HG03108 (cell line): ENCODE measurements at regions not wholly inside any gene's neighbourhood (a gene's known extent, or its start where the extent isn't known, plus 50 kb on each side); places are given as distances from the start of the nearest gene placed in this dataset.

ENCODE experiments used
- ATAC-seq: cut with Tn5 transposase; IDR thresholded peaks from one replicate; pipeline ENCODE4 v1.9.1; 2021; ENCODE audit warnings: moderate library complexity; ENCODE audit not compliant: unreplicated experiment

GRCh38 chr9:91092214-91092613 lies 269.5 kb downstream of the AUH start:
- no peak for ATAC-seq

- no peak for ATAC-seq
Observed at GRCh38 chr9:91094324-91095088, 267.2 kb downstream of the AUH start.

- no peak for ATAC-seq
Observed at GRCh38 chr9:91098203-91098850, 263.4 kb downstream of the AUH start.

DNA sequence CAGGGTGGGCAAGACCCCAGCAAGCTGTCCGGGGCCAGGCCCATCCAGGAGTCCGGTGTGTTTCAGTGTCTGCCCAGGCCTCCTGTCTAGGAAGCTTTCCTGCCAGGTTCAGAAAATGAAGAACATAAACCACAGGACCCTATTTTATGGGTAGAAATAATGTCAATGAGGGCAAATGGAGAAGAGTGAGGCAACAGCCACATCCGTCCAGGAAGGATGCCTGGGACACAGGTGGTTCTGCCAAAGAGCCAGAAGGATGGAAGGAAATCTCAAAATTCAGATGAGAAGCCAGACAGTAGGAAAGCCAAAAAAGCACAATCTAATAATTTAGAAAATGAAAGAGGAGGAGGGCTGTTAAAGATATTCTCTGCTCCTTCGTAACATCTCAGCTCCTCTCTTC lies 262.3 kb downstream of the AUH start:
- ATAC-seq, result no peak

DNA sequence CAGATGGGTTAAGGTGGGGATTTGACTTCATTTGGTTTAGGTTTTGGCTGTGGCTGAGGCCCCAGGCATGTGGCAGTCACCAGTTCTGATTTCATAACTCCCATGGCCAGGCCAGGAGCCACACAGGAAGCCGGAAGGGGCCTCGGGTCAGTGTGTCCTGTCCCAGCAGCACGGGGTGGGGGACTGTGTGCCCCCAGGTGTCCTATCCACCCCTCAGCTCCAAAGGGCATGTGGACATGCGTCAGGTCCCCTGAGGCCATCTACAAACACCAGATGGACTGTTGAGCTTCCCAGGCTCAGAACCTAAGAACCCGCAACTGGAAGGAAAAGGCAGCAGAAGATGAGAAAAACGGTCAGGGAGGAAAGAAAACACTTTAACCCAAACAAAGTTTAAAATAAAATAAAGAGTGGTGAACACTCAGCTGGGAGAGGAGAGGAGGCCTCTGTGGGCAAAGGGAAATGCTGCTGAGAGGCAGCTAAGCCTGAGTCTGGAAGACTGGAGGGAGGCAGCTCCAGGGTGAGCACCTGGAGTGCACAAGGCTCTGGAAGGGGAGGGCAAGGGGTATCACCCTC lies 260.8 kb downstream of the AUH start:
- no peak for ATAC-seq

DNA sequence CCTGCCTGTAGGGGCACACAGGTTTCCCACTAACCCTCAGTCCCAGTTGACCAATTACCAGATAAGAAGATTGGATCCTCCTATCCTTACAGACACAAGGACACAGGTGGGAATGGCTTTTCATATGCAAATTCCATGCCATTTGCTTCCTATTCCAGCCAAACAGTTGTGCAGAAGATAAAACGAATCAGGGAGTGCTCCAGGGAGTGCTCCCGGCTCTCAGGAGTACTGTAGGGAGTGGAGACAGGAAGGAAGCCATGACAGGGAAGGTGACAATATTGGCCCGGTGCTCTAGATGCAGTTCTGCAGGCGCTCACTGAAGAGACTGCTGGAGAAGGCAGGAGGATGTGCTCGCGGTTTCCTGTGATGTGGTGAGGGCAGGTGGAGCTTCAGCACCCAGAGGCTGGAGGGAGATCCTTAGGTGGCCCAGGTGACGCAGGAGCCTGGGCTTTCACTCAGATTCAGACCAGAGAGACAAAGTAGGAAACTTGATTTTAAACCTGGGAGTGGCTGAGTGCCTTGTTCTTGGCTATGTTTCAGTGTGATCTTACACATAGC lies 260.0 kb downstream of the AUH start:
- ATAC-seq, result no peak

DNA sequence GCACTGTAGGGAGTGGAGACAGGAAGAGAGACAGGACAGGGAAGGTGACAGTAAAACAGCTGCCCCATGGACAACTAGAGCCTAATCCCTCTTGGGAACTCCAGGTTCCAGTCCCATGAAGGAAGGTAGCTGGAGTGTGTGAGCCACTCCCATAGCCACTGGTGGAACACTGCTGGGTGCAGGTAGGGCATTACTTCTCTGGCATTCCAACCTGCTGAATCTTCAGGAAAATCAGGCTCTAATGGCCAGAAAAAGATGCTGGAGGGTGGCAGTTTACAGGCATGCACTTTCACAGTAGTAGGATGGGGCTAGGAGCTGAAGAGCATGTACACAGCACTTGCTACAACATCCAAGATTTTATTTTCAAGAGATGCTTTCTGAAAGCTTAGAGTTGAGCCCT lies 259.4 kb downstream of the AUH start:
- no peak for ATAC-seq

- ATAC-seq, result no peak
Observed at GRCh38 chr9:91103931-91104330, 257.8 kb downstream of the AUH start.

- ATAC-seq, result no peak
Observed at GRCh38 chr9:91106415-91107081, 255.2 kb downstream of the AUH start.

- no peak for ATAC-seq
Observed at GRCh38 chr9:91111226-91111625, 250.5 kb downstream of the AUH start.

GRCh38 chr9:91111876-91112275 lies 249.8 kb downstream of the AUH start:
- no peak for ATAC-seq

GRCh38 chr9:91113016-91113415 lies 248.7 kb downstream of the AUH start:
- ATAC-seq, result no peak

DNA sequence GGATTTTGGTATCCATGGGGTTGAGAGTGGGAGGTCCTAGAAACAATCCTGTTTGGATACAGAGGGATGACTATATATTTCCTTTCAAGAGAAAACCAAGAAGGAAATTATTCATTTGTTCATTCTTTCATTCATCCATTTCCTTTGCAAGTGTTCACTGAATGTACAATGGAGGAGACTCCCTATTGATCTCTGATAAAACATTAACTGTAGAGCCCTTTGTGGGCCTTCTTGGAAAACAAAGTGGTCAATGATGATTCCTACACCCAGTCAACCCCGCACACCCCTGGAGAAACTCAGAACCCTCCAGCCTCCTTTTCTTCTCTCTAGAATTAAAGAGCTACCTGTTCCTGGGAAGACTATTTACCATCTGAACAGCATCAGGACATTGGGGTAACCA lies 247.3 kb downstream of the AUH start:
- ATAC-seq, result no peak

DNA sequence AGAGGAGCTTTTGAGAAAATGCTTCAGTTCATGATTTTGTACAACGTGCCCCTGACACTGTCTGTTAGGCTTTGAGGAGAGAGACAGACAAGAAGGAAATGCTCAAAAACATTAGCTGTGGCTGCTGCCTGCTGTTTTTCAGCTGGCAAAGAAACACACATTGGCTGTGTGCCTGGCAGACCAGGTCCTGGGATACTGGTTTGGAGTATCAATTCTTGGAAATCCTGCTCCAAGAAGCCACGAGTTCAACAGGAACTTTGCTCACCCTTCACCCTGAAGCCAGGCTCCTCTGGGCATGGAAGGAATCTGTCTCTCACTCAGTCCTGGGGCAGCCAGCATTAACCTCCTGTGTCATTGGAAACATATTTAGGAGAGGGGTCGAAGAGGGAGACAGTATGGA lies 245.5 kb downstream of the AUH start:
- no peak for ATAC-seq

GRCh38 chr9:91116711-91117110 lies 245.0 kb downstream of the AUH start:
- ATAC-seq, result no peak

DNA sequence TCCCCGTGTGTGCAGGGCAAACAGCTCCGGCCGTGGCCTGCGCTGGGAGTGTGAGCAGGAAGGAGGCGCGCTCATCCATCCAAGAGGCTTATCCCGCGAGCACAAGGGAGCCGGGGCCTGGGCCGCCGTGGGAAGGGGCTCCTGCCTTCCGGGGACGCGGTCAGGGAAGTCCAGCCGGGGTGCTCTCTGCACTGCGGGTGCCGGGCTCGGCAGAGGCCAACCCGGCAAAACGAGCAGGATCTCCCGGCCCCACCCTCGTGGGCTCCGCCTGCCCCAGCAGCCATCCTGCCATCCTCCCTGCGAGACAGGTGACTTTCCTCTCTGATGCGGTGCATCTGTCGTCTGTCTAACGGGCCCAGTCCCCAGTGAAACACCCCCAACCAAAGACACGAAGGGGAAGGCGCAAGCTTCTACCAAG lies 244.2 kb downstream of the AUH start:
- ATAC-seq, result no peak

DNA sequence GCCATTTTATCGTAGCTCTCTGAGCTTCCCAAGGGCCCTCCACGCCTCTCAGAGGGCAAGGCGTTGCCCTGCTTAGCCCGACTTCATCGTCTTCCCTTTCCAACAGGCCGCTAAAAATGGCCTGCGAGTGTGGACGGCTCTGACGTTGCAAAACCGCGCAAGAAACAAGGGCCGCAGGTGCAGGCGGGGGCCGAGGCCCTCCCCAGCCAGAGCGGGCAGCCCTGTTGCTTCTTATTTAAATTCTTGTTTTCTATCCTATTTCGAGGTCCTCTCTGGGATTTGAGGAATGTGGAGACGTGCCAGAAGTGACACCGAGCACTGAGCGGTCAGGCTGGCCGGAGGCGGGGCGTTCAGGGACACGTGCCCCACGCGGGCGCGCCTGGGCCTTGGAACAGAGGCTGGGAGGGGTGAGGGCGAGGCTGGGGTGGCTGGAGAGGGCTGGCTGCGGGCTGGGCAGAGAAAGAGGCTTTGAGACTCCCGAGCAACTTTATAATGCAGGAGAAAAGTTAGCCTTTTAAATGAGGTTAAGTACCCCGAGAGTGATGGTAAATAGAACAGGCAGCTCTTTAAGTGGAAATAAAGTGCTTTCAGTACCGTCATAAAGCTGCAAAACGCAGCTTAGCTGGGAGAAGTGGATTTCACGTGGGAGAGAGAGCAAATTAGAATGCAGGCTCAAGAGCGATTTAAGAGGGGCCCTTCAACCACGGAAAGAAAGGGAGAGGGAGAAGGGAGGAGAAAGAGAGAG lies 243.6 kb downstream of the AUH start:
- ATAC-seq, result no peak

DNA sequence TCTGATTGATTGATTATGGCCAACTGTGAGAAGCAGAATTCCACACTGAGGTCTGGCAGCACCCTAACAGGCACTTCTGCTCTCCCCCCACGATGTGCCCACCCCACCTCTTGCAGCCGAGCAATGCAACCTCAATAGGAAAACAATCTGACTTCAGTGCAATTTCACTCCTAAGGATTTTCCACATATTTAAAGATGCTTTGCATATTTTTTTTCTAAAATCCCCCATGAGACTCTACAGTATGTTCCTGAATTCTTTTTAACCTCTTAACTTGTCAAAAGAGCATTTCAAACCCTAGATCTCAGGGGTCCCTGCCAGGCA lies 243.1 kb downstream of the AUH start:
- no peak for ATAC-seq

DNA sequence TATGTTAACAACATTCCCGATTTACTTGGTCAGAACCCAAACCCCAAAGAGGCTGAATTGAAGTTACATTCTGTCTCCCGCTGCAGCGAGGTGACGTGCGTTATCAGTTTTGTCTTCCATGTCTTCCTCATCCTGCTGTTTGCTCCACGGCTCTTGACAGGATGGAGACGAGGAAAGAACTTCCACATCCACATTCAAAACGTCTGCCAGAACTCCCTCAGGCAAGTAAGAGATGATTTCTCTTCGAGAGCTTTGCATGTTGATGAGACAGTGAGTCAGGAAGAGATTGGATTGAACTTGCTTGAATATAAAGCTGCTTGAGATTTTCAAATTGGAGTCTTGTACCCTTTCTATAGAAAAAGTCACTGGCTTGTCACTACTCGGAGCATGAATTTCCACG lies 242.6 kb downstream of the AUH start:
- no peak for ATAC-seq

GRCh38 chr9:91119679-91120078 lies 242.0 kb downstream of the AUH start:
- ATAC-seq, result no peak

DNA sequence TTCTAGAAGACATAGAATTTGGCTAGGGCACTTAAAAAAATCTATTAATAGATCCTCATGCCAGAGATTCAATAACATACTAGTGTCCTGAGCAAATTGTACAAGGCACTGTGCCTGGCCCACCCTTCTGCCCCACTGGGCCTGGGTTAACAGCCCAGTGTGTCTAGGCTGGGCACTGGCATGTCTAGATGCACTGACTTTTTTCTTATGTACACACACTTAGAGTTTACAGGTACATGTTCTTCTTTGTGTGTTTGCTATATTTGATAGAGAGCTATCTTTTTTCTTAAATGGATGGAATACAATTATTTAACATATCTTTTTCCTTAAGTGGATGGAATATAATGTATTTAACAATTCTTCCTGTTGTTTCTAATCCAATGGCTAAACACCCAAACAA lies 241.5 kb downstream of the AUH start:
- ATAC-seq, result no peak
